Stimulated activated naive CD4-positive, alpha-beta T cell treated with Interleukin-2 at 50 U/mL for 16 hours (primary cell): ENCODE measurements at regions not wholly inside any gene's neighbourhood (a gene's known extent, or its start where the extent isn't known, plus 50 kb on each side); places are given as distances from the start of the nearest gene placed in this dataset.

Experiments
- DNase-seq: peaks from one replicate; lab custom pipeline; 2025; lab: John Stamatoyannopoulos, UW

GRCh38 chr4:89599026-89599425 lies 237.9 kb downstream of the SNCA start:
- DNase-seq: no peak

GRCh38 chr4:89598602-89599001 lies 238.4 kb downstream of the SNCA start:
- no peak for DNase-seq

- no peak for DNase-seq
These were observed 241.7 kb downstream of the SNCA start for GRCh38 chr4:89595125-89595789.

GRCh38 chr4:89590128-89590527 lies 246.8 kb downstream of the SNCA start:
- DNase-seq: no peak

GRCh38 chr4:89588421-89588820 lies 248.5 kb downstream of the SNCA start:
- DNase-seq: no peak

GRCh38 chr4:89587364-89587763 lies 249.6 kb downstream of the SNCA start:
- DNase-seq: no peak

GRCh38 chr4:89586864-89587263 lies 250.1 kb downstream of the SNCA start:
- DNase-seq: no peak

GRCh38 chr4:89586318-89586717 lies 250.6 kb downstream of the SNCA start:
- DNase-seq: no peak

- DNase-seq: no peak
These were observed 254.0 kb downstream of the SNCA start for GRCh38 chr4:89582756-89583505.

- DNase-seq: no peak
These were observed 257.2 kb downstream of the SNCA start for GRCh38 chr4:89579771-89580170.

GRCh38 chr4:89576246-89576645 lies 260.7 kb downstream of the SNCA start:
- no peak for DNase-seq

GRCh38 chr4:89575840-89576239 lies 261.1 kb downstream of the SNCA start:
- no peak for DNase-seq

GRCh38 chr4:89574176-89574575 lies 262.8 kb downstream of the SNCA start:
- no peak for DNase-seq

GRCh38 chr4:89573656-89574055 lies 263.3 kb downstream of the SNCA start:
- no peak for DNase-seq

- DNase-seq: no peak
These were observed 264.6 kb downstream of the SNCA start for GRCh38 chr4:89572224-89572858.

- no peak for DNase-seq
These were observed 263.3 kb upstream of the GPRIN3 start for GRCh38 chr4:89570931-89571330.

- DNase-seq: no peak
These were observed 260.3 kb upstream of the GPRIN3 start for GRCh38 chr4:89567936-89568335.

- DNase-seq: no peak
These were observed 255.8 kb upstream of the GPRIN3 start for GRCh38 chr4:89563431-89563830.

GRCh38 chr4:89562746-89563145 lies 255.1 kb upstream of the GPRIN3 start:
- no peak for DNase-seq

- DNase-seq: no peak
These were observed 253.4 kb upstream of the GPRIN3 start for GRCh38 chr4:89561048-89561447.

GRCh38 chr4:89558147-89558546 lies 250.5 kb upstream of the GPRIN3 start:
- DNase-seq: no peak

- DNase-seq: no peak
These were observed 249.2 kb upstream of the GPRIN3 start for GRCh38 chr4:89556601-89557305.

GRCh38 chr4:89551191-89551590 lies 243.6 kb upstream of the GPRIN3 start:
- DNase-seq: no peak
